ENCODE measurements at regions not wholly inside any gene's neighbourhood (a gene's known extent, or its start where the extent isn't known, plus 50 kb on each side); places are given as distances from the start of the nearest gene placed in this dataset.

DNA sequence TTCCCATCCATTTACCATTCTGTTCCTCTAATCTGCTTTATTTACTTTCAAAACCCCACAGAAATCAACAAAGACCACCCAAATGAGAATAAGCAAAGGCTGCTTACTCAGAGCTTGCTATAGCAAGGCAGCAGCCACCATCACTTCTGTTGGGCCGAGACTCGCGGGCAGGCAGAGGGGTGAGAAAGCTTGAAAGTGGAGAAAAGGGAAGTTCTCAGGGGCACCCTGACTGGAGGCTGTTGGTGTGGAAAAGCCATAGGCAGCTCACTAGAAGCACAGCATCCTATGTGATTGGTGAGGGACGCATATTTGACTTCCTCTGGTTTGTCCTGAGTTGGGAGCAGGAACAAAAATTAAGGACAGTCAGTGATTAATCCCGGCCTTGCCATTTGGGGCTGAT is 269.7 kb upstream of the THSD7B start:
- TF ChIP-seq, protein P1, sequence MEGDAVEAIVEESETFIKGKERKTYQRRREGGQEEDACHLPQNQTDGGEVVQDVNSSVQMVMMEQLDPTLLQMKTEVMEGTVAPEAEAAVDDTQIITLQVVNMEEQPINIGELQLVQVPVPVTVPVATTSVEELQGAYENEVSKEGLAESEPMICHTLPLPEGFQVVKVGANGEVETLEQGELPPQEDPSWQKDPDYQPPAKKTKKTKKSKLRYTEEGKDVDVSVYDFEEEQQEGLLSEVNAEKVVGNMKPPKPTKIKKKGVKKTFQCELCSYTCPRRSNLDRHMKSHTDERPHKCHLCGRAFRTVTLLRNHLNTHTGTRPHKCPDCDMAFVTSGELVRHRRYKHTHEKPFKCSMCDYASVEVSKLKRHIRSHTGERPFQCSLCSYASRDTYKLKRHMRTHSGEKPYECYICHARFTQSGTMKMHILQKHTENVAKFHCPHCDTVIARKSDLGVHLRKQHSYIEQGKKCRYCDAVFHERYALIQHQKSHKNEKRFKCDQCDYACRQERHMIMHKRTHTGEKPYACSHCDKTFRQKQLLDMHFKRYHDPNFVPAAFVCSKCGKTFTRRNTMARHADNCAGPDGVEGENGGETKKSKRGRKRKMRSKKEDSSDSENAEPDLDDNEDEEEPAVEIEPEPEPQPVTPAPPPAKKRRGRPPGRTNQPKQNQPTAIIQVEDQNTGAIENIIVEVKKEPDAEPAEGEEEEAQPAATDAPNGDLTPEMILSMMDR (tag by site-specific recombination; IDR thresholded peaks at IDR 0.05): no peak
- TF ChIP-seq ZNF501 (tag by site-specific recombination; IDR thresholded peaks at IDR 0.05) (no peak), ZNF239 (tag by site-specific recombination; IDR thresholded peaks at IDR 0.05) (no peak), ZNF596 (tag by site-specific recombination; IDR thresholded peaks at IDR 0.05) (no peak), ZNF311 (tag by site-specific recombination; IDR thresholded peaks at IDR 0.05; ENCODE audit: borderline replicate concordance) (no peak), TCF7L2 (IDR thresholded peaks at IDR 0.05; ENCODE audit: borderline replicate concordance, low read depth, low read length) (no peak), KLF7 (tag by site-specific recombination; IDR thresholded peaks at IDR 0.05; ENCODE audit: borderline replicate concordance) (no peak), ZNF561 (tag by site-specific recombination; IDR thresholded peaks at IDR 0.05; ENCODE audit: borderline replicate concordance) (no peak), ZNF350 (tag by site-specific recombination; IDR thresholded peaks at IDR 0.05) (no peak)
- TF ChIP-seq, protein P2, sequence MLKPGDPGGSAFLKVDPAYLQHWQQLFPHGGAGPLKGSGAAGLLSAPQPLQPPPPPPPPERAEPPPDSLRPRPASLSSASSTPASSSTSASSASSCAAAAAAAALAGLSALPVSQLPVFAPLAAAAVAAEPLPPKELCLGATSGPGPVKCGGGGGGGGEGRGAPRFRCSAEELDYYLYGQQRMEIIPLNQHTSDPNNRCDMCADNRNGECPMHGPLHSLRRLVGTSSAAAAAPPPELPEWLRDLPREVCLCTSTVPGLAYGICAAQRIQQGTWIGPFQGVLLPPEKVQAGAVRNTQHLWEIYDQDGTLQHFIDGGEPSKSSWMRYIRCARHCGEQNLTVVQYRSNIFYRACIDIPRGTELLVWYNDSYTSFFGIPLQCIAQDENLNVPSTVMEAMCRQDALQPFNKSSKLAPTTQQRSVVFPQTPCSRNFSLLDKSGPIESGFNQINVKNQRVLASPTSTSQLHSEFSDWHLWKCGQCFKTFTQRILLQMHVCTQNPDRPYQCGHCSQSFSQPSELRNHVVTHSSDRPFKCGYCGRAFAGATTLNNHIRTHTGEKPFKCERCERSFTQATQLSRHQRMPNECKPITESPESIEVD (tag by site-specific recombination; IDR thresholded peaks at IDR 0.05): no peak
- TF ChIP-seq, protein P3, sequence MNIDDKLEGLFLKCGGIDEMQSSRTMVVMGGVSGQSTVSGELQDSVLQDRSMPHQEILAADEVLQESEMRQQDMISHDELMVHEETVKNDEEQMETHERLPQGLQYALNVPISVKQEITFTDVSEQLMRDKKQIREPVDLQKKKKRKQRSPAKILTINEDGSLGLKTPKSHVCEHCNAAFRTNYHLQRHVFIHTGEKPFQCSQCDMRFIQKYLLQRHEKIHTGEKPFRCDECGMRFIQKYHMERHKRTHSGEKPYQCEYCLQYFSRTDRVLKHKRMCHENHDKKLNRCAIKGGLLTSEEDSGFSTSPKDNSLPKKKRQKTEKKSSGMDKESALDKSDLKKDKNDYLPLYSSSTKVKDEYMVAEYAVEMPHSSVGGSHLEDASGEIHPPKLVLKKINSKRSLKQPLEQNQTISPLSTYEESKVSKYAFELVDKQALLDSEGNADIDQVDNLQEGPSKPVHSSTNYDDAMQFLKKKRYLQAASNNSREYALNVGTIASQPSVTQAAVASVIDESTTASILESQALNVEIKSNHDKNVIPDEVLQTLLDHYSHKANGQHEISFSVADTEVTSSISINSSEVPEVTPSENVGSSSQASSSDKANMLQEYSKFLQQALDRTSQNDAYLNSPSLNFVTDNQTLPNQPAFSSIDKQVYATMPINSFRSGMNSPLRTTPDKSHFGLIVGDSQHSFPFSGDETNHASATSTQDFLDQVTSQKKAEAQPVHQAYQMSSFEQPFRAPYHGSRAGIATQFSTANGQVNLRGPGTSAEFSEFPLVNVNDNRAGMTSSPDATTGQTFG (tag by site-specific recombination; IDR thresholded peaks at IDR 0.05; ENCODE audit: borderline replicate concordance): no peak
- TF ChIP-seq, protein P4, sequence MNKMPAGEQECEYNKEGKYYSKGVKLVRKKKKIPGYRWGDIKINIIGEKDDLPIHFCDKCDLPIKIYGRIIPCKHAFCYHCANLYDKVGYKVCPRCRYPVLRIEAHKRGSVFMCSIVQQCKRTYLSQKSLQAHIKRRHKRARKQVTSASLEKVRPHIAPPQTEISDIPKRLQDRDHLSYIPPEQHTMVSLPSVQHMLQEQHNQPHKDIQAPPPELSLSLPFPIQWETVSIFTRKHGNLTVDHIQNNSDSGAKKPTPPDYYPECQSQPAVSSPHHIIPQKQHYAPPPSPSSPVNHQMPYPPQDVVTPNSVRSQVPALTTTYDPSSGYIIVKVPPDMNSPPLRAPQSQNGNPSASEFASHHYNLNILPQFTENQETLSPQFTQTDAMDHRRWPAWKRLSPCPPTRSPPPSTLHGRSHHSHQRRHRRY (tag by site-specific recombination; IDR thresholded peaks at IDR 0.05): no peak
- TF ChIP-seq, protein P5, sequence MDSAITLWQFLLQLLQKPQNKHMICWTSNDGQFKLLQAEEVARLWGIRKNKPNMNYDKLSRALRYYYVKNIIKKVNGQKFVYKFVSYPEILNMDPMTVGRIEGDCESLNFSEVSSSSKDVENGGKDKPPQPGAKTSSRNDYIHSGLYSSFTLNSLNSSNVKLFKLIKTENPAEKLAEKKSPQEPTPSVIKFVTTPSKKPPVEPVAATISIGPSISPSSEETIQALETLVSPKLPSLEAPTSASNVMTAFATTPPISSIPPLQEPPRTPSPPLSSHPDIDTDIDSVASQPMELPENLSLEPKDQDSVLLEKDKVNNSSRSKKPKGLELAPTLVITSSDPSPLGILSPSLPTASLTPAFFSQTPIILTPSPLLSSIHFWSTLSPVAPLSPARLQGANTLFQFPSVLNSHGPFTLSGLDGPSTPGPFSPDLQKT (IDR thresholded peaks at IDR 0.05; ENCODE audit: borderline replicate concordance, low read depth, low read length): no peak
